HG03469 (cell line): ENCODE measurements at regions not wholly inside any gene's neighbourhood (a gene's known extent, or its start where the extent isn't known, plus 50 kb on each side); places are given as distances from the start of the nearest gene placed in this dataset.

Experiments used
- ATAC-seq: cut with Tn5 transposase; IDR thresholded peaks from one replicate; pipeline ENCODE4 v1.9.1; 2021; ENCODE audit warnings: mild to moderate bottlenecking, moderate library complexity, moderate number of reproducible peaks; ENCODE audit not compliant: unreplicated experiment

GRCh38 chr4:117324851-117325491 lies 239.6 kb upstream of the TRAM1L1 start:
- ATAC-seq, result no peak

DNA sequence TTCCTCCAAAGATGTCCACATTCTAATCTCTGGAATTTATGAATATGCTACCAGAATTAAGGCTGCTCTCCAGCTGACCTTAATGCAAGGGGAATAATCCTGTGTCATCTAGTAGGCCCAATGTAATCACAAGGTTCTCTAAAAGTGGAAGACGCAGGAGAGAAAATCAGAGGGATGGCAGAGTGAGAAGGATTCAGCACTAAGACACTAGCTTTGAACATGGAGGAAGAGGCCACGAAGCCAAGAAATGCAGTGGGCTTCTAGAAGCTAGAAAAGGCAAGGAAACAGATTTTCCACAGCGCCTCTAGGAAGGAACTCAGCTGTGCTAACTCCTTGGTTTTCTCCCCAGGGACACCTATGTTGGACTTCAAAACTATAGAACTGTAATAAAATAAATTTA lies 240.7 kb upstream of the TRAM1L1 start:
- ATAC-seq, result no peak

- ATAC-seq, result no peak
These were observed 242.1 kb upstream of the TRAM1L1 start for GRCh38 chr4:117327491-117327890.

DNA sequence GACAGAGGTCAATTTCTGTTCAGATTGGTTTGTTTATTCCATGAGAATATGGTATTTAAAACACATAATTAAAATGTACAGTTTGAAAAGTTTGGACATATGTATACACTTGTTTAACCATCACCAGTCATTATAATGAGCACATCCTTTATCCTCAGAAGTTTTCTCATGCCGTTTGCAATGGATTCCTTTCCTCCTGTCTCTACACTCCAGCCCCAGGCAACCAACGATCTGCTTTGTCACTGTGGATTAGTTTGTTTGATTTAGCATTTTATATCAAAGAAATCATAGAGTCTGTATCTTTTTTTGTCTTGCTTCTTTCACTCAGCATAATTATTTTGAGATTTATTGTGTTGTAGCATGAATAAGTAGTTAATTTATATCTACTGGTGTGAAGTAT lies 243.0 kb upstream of the TRAM1L1 start:
- no peak for ATAC-seq

GRCh38 chr4:117331817-117332216 lies 246.4 kb upstream of the TRAM1L1 start:
- no peak for ATAC-seq

DNA sequence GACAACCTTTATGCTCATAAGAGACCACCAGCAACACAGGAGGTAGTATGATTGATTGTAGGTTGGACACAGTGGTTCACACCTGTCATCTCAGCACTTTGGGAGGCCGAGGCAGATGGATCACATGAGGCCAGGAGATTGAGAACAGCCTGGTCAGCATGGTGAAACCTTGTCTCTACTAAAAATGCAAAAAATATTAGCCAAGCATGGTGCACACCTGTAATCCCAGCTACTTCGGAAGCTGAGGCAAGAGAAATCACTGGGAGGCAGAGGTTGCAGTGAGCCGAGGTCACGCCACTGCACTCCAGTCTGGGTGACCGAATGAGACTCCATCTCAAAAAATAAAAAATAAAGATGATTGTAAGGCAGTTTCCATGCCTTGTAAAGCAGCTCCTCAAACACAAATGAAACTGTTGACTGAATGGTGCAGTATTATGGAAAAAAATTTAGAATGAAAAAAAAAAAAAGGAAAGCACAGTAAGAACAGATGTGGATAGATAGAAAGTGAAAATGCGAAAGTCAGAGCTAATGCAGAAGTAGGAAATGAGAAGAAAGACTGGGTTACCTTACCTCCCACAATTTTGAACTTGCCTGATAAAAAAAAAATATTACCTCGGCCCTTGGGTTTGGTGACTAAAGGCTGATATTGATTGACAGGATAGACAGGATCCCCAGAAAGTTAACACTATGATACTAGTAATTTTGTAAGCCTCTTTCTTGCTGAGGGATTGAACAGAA lies 249.2 kb upstream of the TRAM1L1 start:
- ATAC-seq, result no peak

DNA sequence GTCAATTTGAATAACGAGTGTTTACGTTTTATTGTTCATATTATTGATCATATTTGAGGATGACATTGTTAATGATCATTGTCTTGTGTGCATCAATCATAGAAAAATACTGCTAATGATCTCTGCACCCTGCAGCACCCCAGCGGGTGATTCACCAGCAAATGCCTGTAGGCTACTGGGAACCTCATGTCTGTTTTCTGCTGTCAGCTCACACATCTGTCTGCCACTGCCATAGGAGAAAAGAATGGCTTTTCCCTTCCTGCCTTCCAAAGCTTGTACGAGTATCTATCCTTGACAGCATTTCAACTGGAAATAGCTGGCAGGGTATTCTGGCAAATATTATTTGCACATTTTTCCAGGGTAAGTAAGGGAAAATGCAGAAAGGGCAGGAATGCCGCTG lies 272.1 kb upstream of the TRAM1L1 start:
- no peak for ATAC-seq

- ATAC-seq, result no peak
These were observed 272.5 kb upstream of the TRAM1L1 start for GRCh38 chr4:117357866-117358265.

DNA sequence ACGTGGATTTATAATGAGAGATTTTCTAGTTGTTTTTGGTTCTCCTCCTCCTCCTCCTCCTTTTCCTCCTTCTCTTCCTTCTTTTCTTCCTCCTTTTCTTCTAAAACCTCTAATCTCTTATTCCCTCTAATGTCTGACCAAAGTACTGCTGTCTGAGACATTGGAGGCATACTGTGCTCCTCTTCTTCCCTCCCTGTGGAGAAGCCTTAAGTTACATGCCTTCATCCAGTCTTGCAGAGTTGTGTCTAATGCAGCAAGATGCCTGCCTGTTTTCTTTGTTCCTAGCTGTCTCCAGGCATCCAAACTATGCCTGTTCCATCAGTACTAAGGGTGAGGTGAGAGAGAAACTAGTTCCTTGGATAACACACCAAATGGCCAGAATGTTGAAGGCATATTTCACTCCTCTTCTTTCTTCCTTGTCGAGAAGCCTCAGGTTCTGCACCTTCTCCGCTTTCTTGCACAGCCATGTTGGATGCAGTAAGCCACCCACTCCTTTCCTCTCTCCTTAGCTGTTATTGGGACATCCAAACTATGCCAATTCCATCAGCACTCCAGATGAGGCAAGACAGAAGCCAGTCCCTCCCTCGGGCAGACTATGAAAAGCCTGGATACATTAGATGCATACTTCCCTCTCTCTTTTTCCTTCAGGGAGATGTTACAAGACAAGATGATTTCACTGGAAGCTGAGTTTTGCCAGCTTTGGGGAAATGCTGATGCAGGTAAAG lies 285.7 kb upstream of the TRAM1L1 start:
- ATAC-seq, result no peak

GRCh38 chr4:117375101-117375500 lies 289.7 kb upstream of the TRAM1L1 start:
- ATAC-seq, result no peak

DNA sequence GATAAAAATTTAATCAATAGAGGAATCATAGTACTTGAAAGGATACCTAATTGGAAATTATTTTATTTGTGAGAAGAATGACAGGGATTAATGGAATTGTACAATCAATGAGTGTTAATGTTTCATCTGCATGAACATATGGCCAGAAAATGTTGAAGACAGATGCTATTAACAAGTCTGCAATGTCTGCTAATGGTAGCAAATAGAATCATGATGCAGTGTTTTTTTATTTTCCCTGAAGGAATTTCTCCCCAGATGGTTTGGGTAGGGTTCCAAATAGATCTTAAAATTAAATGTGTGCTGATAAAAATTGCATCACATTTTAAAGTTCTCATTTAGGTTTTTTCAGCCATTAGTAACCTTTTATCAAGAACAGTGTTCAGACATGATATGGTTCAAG lies 291.3 kb upstream of the TRAM1L1 start:
- ATAC-seq, result no peak

DNA sequence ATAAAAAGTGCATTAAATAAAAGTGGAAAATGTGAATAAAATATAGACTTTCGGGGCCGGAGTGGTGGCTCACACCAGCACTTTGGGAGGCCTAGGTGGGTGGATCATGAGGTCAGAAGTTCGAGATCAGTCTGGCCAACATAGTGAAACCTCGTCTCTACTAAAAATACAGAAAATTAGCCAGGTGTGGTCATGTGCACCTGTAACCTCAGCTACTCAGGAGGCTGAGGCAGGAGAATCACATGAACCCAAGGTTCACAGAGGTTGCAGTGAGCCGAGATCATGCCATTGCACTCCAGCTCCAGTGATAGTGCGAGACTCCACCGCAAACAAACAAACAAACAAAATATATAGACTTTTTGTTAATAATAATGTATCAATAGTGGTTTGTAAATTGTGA lies 293.6 kb upstream of the TRAM1L1 start:
- ATAC-seq, result no peak

DNA sequence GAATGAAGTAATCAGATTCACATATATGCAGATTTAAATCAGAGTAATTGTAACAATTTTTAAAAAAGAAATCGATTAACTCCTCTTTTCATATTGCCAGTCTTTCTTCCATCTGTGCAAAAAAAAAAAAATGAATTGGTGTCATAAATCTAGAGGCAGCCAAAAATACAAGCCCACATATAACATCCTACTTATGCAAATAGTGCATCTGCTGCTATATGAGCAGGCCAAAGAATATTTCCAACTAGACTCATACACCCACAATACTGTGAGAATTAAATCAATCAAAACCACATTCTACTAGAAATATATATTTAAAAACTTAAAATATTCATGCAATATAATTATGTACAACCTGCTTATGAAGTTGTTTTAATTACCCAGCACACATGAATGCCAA lies 298.1 kb upstream of the TRAM1L1 start:
- ATAC-seq, result no peak

GRCh38 chr4:117385526-117385925 lies 300.1 kb upstream of the TRAM1L1 start:
- no peak for ATAC-seq

GRCh38 chr4:117387072-117387471 lies 301.7 kb upstream of the TRAM1L1 start:
- ATAC-seq, result no peak

DNA sequence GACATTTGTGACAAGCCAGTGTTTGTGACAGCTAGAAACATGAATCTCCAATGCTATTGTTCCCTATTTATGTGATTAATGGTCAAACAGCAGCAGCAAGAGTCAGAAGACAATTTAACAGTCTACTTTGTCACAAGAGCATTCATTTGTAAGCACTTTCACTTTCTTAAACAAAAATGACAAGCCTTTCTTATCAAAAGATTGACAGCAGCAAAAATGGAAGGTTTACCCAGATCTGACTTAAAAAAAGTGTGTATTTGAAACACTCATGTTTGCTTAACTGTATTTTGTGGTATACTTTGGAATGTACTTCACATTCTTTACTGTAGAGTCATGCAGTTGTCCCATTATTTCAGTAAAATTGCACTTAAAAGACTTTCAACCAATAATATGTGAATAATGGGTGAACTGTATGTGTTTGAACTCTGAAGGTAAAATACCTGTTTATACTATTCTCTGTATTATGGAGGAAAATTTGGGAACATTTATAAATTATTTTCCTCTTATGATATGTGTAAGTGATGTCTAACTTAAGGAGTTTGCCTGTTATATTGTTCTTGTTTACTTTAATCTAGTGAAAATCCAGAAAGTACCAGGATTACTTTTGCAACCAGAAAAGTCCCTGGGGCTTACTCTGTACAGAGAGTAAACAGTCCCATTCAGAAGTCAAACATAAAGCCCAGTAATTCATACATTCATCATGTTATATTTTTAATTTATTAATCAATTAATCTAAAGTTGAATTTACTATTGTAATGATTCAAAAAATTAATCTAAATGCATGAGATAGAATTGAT lies 314.9 kb upstream of the TRAM1L1 start:
- no peak for ATAC-seq

GRCh38 chr4:117412661-117413060 lies 327.3 kb upstream of the TRAM1L1 start:
- no peak for ATAC-seq

DNA sequence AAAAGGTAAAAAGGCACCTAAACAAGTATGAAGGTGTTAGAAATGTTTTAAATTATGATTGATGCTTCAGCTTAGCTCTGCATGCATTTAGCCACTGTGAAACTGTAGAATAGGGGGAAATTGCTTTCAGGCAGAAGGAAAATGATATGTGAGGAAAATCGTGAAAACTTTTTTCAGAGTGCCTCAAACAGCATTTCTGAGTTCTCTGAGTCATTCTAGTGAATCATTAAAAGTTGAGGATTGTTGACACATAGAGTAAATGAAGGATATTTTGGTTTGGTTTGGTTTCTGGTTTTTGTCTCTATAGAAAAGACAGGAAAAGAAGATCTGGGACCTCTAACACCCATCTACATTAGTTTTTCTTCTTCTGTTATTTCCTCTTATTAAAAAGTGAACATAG lies 332.5 kb upstream of the TRAM1L1 start:
- no peak for ATAC-seq

- ATAC-seq, result no peak
These were observed 335.6 kb upstream of the TRAM1L1 start for GRCh38 chr4:117420948-117421347.

GRCh38 chr4:117421706-117422105 lies 336.3 kb upstream of the TRAM1L1 start:
- ATAC-seq, result no peak

GRCh38 chr4:117422297-117422696 lies 336.9 kb upstream of the TRAM1L1 start:
- ATAC-seq, result no peak
